GM18520 (cell line): ENCODE measurements at regions not wholly inside any gene's neighbourhood (a gene's known extent, or its start where the extent isn't known, plus 50 kb on each side); places are given as distances from the start of the nearest gene placed in this dataset.
"Not testable (repeated sequence)": the region's sequence is repeated elsewhere in the genome, so short reads cannot be mapped to it uniquely, and the experiment has no call there.

Source experiments
- ATAC-seq: cut with Tn5 transposase; IDR thresholded peaks from one replicate; pipeline ENCODE4 v1.9.1; 2021; ENCODE audit not compliant: unreplicated experiment

- ATAC-seq: no peak
These were observed 317.9 kb upstream of the HTR1E start for GRCh38 chr6:86619428-86619827.

GRCh38 chr6:86615299-86615698 is 322.0 kb upstream of the HTR1E start:
- ATAC-seq: no peak

GRCh38 chr6:86609549-86610388 is 327.6 kb upstream of the HTR1E start:
- ATAC-seq: no peak

GRCh38 chr6:86603364-86603763 is 334.0 kb upstream of the HTR1E start:
- ATAC-seq: not testable (repeated sequence)

- ATAC-seq: not testable (repeated sequence)
These were observed 335.2 kb upstream of the HTR1E start for GRCh38 chr6:86602093-86602492.

- not testable (repeated sequence) for ATAC-seq
These were observed 338.4 kb upstream of the HTR1E start for GRCh38 chr6:86598969-86599368.

GRCh38 chr6:86595641-86596040 is 341.7 kb upstream of the HTR1E start:
- ATAC-seq: no peak

- no peak for ATAC-seq
These were observed 351.1 kb upstream of the HTR1E start for GRCh38 chr6:86586195-86586594.

GRCh38 chr6:86581833-86582232 is 355.5 kb upstream of the HTR1E start:
- ATAC-seq: no peak

- ATAC-seq: no peak
These were observed 374.1 kb upstream of the HTR1E start for GRCh38 chr6:86563197-86563596.

- ATAC-seq: no peak
These were observed 379.0 kb upstream of the HTR1E start for GRCh38 chr6:86558318-86558717.

GRCh38 chr6:86537292-86537861 is 400.0 kb upstream of the HTR1E start:
- no peak for ATAC-seq

GRCh38 chr6:86536121-86536520 is 401.2 kb upstream of the HTR1E start:
- ATAC-seq: no peak

GRCh38 chr6:86535100-86535499 is 402.2 kb upstream of the HTR1E start:
- ATAC-seq: no peak

- ATAC-seq: no peak
These were observed 407.7 kb upstream of the HTR1E start for GRCh38 chr6:86529635-86530034.

- no peak for ATAC-seq
These were observed 411.1 kb upstream of the HTR1E start for GRCh38 chr6:86526238-86526637.

- no peak for ATAC-seq
These were observed 421.2 kb upstream of the HTR1E start for GRCh38 chr6:86516087-86516486.

- no peak for ATAC-seq
These were observed 425.4 kb upstream of the HTR1E start for GRCh38 chr6:86511962-86512361.

- ATAC-seq: no peak
These were observed 429.1 kb upstream of the HTR1E start for GRCh38 chr6:86508230-86508629.

GRCh38 chr6:86502497-86502896 is 434.8 kb upstream of the HTR1E start:
- ATAC-seq: no peak

- no peak for ATAC-seq
These were observed 437.3 kb upstream of the HTR1E start for GRCh38 chr6:86500035-86500434.

GRCh38 chr6:86489042-86489441 is 448.3 kb upstream of the HTR1E start:
- ATAC-seq: not testable (repeated sequence)
